ENCODE measurements at regions not wholly inside any gene's neighbourhood (a gene's known extent, or its start where the extent isn't known, plus 50 kb on each side); places are given as distances from the start of the nearest gene placed in this dataset.

- DNase-seq (ENCODE audit: insufficient read length, low spot score) (no peak), FAIRE-seq (no peak)
- no peak for TF ChIP-seq CTCF (IDR thresholded peaks at IDR 0.05; ENCODE audit: insufficient read depth, missing control alignments)
Observed at GRCh38 chr21:38039369-38039768, 123.1 kb upstream of the KCNJ6 start.

DNA sequence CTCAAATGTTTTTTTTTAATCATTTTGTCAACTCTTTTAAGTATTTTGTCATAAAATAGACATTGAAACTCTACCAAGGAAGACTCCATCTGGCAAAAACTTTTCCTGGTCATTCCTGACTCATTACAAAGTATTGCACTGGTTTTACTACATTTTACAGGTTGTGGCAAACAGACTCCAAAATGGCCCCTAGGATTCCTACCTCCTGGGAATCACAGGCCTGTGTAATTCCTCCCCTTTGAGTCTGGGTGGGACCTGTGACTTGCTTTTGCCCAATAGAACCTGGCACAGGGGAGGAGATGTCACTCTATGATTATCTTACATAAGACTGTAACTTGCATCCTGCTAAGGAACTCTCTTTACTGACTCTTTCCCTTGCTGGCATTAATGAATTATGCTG lies 123.6 kb upstream of the KCNJ6 start:
- FAIRE-seq (no peak), DNase-seq (ENCODE audit: insufficient read length, low spot score) (no peak)
- no peak for TF ChIP-seq CTCF (IDR thresholded peaks at IDR 0.05; ENCODE audit: insufficient read depth, missing control alignments)

GRCh38 chr21:38041493-38041892 lies 125.2 kb upstream of the KCNJ6 start:
- no peak for TF ChIP-seq CTCF (IDR thresholded peaks at IDR 0.05; ENCODE audit: insufficient read depth, missing control alignments)
- FAIRE-seq (no peak), DNase-seq (ENCODE audit: insufficient read length, low spot score) (no peak)

DNA sequence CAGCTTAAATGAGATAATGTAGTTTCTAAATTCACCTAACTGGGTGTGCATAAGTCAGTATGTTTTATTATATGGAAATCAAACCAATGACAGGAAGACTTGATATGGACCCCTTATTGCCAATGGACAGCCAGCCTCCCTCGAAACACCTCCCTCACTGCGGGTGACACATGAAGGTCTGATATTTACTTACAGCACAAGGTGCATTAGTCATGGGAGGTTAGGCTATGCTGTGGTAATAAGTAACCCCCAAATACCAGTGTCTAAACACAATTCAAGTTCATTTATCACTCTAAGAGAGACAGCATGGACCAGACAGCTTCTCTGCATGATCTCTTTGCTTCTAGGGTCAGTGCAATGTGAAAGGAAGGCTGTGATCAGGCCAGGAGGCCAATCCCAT lies 126.0 kb upstream of the KCNJ6 start:
- no peak for DNase-seq (ENCODE audit: insufficient read length, low spot score)
- FAIRE-seq: no peak
- no peak for TF ChIP-seq CTCF (IDR thresholded peaks at IDR 0.05; ENCODE audit: insufficient read depth, missing control alignments)

DNA sequence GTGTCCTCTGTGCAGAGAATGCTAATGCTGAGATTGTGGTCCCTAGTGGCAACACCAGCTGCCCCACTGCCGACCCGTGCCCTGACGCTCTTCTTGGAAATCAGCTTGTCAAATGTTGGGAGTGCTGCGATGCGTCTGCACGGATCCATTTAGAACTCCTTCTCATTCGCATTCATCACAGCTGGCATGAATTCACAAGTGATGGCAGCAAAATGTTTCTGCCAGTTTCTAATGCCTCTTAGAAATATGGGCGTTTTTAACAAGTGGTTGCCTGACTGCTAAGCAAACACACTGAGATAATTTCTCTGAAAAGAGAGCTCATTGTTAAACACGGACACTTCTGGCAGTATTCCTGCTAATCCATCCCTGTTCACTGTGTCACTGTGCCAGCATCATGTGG lies 131.9 kb upstream of the KCNJ6 start:
- no peak for FAIRE-seq
- no peak for TF ChIP-seq CTCF (IDR thresholded peaks at IDR 0.05; ENCODE audit: insufficient read depth, missing control alignments)

DNA sequence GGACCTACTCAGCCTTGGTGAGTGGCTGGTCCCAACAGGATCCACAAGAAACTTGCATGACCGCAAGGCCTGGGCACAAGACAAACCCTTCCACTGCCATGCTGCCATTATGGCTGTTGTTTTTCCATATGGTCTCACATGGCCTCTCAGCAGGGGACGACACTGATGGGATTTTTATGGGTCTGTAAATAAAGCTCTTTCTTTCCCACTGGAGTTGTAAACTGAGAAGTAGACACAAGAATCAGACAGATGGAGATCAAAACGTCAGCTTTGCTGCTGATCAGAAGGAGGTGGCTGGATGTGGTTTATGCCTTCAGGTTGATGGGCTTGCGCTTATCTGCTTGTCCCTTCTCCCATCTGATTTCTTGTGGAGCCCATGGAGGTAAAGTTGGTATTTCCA lies 138.1 kb upstream of the KCNJ6 start:
- FAIRE-seq (no peak), DNase-seq (ENCODE audit: insufficient read length, low spot score) (no peak)
- no peak for TF ChIP-seq CTCF (IDR thresholded peaks at IDR 0.05; ENCODE audit: insufficient read depth, missing control alignments)

More for the DNA sequence above, 131.9 kb upstream of the KCNJ6 start:
- DNase-seq (ENCODE audit: insufficient read length, low spot score): no peak

DNA sequence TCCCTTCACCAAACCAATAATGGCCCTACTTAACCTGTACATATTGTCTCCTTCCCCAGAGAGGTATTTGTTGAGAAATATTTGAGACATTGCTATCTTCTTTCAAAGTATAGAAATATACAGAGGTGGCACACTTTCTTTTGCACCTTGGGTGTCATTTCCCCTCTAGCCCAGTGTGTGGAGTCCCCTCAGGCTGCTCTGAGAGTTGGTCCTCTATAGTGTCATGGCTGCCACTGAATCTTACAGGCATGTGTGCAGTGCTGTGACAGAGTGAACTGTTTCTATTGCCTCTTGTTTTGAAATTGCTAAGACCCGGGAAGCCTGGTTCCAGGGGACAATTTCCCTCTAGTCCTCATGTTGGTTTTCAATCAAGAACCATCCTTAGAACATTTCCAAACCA lies 140.2 kb upstream of the KCNJ6 start:
- FAIRE-seq: no peak
- TF ChIP-seq CTCF (IDR thresholded peaks at IDR 0.05; ENCODE audit: insufficient read depth, missing control alignments): no peak
- DNase-seq (ENCODE audit: insufficient read length, low spot score): no peak
